Activated CD8-positive, alpha-beta T cell treated with anti-CD3 and anti-CD28 coated beads for 36 hours (primary cell): ENCODE measurements at regions not wholly inside any gene's neighbourhood (a gene's known extent, or its start where the extent isn't known, plus 50 kb on each side); places are given as distances from the start of the nearest gene placed in this dataset.

Source experiments
- ATAC-seq: fragments of 200-7000 bp; cut with Tn5 transposase; one replicate; pipeline ENCODE4 v1.10.0; 2021; ENCODE audit warnings: mild to moderate bottlenecking, moderate library complexity
- CTCF ChIA-PET: fragments of 350-600 bp; sonication (Branson Sonifier 250); formaldehyde crosslinking; loops from one replicate; lab custom pipeline; 2021; ENCODE audit warnings: antibody characterized with exemption; lab: Charles Lee
- POLR2A ChIA-PET: fragments of 350-600 bp; sonication (Branson Sonifier 250); formaldehyde crosslinking; loops from one replicate; lab custom pipeline; 2021; ENCODE audit warnings: antibody characterized with exemption; lab: Charles Lee
- DNase-seq: peaks from one replicate; pipeline ENCODE4 v3.0.0-alpha.2; 2020
- H3K27ac Mint-ChIP-seq: one replicate; pipeline ENCODE4 v1.8.0; 2021; ENCODE audit warnings: mild to moderate bottlenecking, mixed read lengths
- H3K27me3 Mint-ChIP-seq: one replicate; pipeline ENCODE4 v1.8.0; 2021; ENCODE audit warnings: mixed read lengths
- H3K36me3 Mint-ChIP-seq: one replicate; pipeline ENCODE4 v1.8.0; 2021; ENCODE audit warnings: low read depth, mixed read lengths
- H3K4me1 Mint-ChIP-seq: one replicate; pipeline ENCODE4 v1.8.0; 2021; ENCODE audit warnings: low read depth, mixed read lengths
- H3K4me3 Mint-ChIP-seq: one replicate; pipeline ENCODE4 v1.8.0; 2021; ENCODE audit warnings: mild to moderate bottlenecking, moderate library complexity, mixed read lengths
- H3K9me3 Mint-ChIP-seq: one replicate; pipeline ENCODE4 v1.8.0; 2021; ENCODE audit warnings: mixed read lengths
- intact Hi-C: fragments of 100-400 bp; cut with micrococcal nuclease; formaldehyde crosslinking; loops from one replicate; pipeline ENCODE4 v1.10.0; 2022
- TF ChIP-seq, protein P1 (sequence below): fragments of 200-600 bp; IDR thresholded peaks from one replicate; pipeline ENCODE4 v1.8.0; 2022; ENCODE audit warnings: antibody characterized with exemption, mild to moderate bottlenecking

DNA sequence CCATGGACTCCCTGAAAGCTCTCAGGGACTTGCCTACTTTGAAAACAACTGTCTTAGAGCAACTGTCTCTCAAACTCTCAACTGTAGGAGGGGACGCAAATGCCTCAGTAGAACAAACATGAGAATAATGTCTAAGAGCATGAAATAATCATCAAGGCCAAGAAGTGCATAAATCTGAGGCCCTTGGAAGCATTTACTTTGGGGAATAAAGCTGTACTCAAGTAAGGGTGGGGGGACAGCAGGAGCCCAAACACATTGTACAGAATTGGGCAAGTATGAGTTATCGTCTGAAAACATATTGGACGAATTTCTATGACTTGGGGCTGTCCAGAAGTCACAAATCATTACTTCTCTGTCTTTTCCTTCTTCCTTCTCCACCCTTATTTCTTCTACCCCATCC, 96.3 kb upstream of the HMHB1 start:
- POLR2A ChIA-PET = no interaction called here

DNA sequence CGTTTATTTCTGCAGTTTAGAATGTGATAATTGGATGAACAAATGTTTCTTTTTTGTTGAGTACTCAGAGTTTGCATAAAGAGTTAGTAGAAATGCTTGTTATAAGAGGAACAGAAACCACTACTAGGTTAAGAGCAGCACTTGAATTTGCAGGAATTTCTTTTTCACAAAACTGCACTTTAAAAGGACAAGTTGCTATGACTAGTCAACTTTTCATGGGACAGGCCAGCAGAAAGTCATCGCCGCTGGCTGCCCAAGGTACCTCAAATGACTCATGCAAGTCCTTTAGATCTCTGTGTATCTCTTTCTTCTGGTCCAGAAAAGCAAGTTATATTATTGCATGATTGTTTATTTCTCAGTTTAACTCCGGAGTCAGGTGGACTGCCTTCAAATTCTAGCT, 97.3 kb upstream of the HMHB1 start:
- no peak for ATAC-seq
- TF ChIP-seq, protein P1, sequence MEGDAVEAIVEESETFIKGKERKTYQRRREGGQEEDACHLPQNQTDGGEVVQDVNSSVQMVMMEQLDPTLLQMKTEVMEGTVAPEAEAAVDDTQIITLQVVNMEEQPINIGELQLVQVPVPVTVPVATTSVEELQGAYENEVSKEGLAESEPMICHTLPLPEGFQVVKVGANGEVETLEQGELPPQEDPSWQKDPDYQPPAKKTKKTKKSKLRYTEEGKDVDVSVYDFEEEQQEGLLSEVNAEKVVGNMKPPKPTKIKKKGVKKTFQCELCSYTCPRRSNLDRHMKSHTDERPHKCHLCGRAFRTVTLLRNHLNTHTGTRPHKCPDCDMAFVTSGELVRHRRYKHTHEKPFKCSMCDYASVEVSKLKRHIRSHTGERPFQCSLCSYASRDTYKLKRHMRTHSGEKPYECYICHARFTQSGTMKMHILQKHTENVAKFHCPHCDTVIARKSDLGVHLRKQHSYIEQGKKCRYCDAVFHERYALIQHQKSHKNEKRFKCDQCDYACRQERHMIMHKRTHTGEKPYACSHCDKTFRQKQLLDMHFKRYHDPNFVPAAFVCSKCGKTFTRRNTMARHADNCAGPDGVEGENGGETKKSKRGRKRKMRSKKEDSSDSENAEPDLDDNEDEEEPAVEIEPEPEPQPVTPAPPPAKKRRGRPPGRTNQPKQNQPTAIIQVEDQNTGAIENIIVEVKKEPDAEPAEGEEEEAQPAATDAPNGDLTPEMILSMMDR = no peak
- CTCF ChIA-PET = interaction anchor here (1.3 kb wide), 1 partner anchor 15 kb away, joined by 3 read pairs; no protein-coding TSS in a partner anchor
- Mint-ChIP-seq H3K4me3 (no peak overlapping the region), H3K36me3 (no peaks in the 10 kb centered on the region), H3K27ac (no peak overlapping the region), H3K27me3 (no peaks in the 10 kb centered on the region), H3K9me3 (no peaks in the 10 kb centered on the region), H3K4me1 (no peaks in the 10 kb centered on the region)
- intact Hi-C loops = no loop called here
- POLR2A ChIA-PET = interaction anchor here (0.6 kb wide), 1 partner anchor 95 kb away, joined by 4 read pairs; no protein-coding TSS in a partner anchor
- DNase-seq = no peak

More for the DNA sequence above, 96.3 kb upstream of the HMHB1 start:
- DNase-seq (no peak), ATAC-seq (no peak)
- intact Hi-C loops = no loop called here
- CTCF ChIA-PET = interaction anchor here (1.3 kb wide), 1 partner anchor 14 kb away, joined by 3 read pairs; no protein-coding TSS in a partner anchor
- Mint-ChIP-seq H3K36me3 (no peaks in the 10 kb centered on the region), H3K27me3 (no peaks in the 10 kb centered on the region), H3K4me1 (no peaks in the 10 kb centered on the region), H3K9me3 (no peaks in the 10 kb centered on the region), H3K4me3 (no peak overlapping the region), H3K27ac (no peak overlapping the region)
- TF ChIP-seq, protein P1 = no peak

GRCh38 chr5:143713047-143714003, 98.6 kb upstream of the HMHB1 start:
- Mint-ChIP-seq H3K27ac (no peak overlapping the region), H3K27me3 (no peaks in the 10 kb centered on the region), H3K4me1 (no peaks in the 10 kb centered on the region), H3K4me3 (no peak overlapping the region), H3K9me3 (no peaks in the 10 kb centered on the region), H3K36me3 (no peaks in the 10 kb centered on the region)
- ATAC-seq = no peak
- TF ChIP-seq, protein P1 = no peak
- no peak for DNase-seq
- intact Hi-C loops = no loop called here
- ChIA-PET POLR2A (no interaction called here), CTCF (no interaction called here)

DNA sequence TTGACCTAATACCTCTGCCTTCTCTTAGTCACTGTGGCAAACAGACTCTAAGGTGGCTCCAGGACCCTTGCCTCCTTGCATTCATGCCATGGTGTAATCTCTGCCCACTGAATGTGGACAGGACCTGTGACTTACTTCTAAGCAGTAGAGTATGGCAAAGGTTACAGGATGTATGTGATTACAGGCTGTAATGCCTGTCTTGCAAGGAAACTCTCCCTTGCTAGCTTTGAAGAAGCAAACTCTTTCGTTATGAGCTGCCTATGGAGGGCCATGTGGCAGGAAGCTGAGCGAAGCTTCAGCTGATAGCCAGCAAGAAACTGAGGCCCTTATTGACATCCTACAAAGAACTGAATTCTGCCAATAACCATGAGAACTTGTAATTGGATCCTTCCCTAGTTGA, 103.3 kb upstream of the HMHB1 start:
- peaks cover 2% of the 10 kb centered on the region for H3K27me3 Mint-ChIP-seq
- TF ChIP-seq, protein P1 = no peak

DNA sequence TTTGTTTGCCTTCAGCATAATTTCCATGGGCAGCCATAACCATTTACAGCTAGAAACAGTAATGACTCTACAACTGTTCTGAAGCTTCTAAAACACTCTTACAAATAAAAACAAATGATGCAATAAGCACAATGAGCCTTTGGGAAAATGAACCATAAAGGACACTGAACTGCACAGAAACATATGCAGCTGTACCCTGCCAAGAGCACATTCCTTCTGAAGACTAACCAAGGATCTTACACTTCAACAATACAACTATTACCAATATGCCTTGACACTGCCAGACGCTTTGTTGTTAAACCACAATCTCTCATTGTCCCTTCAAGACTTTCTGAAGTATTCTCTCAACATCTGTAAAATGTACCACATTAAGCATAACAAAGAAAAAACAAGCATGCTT, 104.2 kb upstream of the HMHB1 start:
- Mint-ChIP-seq H3K27ac (no peak overlapping the region), H3K36me3 (no peaks in the 10 kb centered on the region), H3K27me3 (peaks cover 2% of the 10 kb centered on the region), H3K9me3 (no peaks in the 10 kb centered on the region), H3K4me1 (no peaks in the 10 kb centered on the region), H3K4me3 (no peak overlapping the region)
- POLR2A ChIA-PET = no interaction called here
- ATAC-seq = no peak
- TF ChIP-seq, protein P1 = no peak
- CTCF ChIA-PET = no interaction called here
- intact Hi-C loops = no loop called here
- no peak for DNase-seq

More for the DNA sequence above, 103.3 kb upstream of the HMHB1 start:
- Mint-ChIP-seq H3K4me1 (no peaks in the 10 kb centered on the region), H3K9me3 (no peaks in the 10 kb centered on the region), H3K4me3 (no peak overlapping the region), H3K36me3 (no peaks in the 10 kb centered on the region), H3K27ac (no peak overlapping the region)
- intact Hi-C loops = no loop called here
- ChIA-PET POLR2A (no interaction called here), CTCF (interaction anchor here (1.0 kb wide), 1 partner anchor 49 kb away, joined by 3 read pairs; no protein-coding TSS in a partner anchor)
- DNase-seq (no peak), ATAC-seq (no peak)
